Dermis microvascular lymphatic vessel endothelial cell (primary cell): ENCODE measurements at regions not wholly inside any gene's neighbourhood (a gene's known extent, or its start where the extent isn't known, plus 50 kb on each side); places are given as distances from the start of the nearest gene placed in this dataset.

Source experiments
- DNase-seq, 2 donors: peaks; one replicate each; pipeline versions ENCODE4 v3.0.0 to v3.0.0-alpha.2; 2010; ENCODE audit warnings: low read depth in 2 of 2

- DNase-seq: no peak
Measured at GRCh38 chr1:38336301-38336923, 289.8 kb upstream of the POU3F1 start.

GRCh38 chr1:38334930-38335592 is 288.5 kb upstream of the POU3F1 start:
- no peak for DNase-seq

- DNase-seq: no peak
Measured at GRCh38 chr1:38332649-38333310, 286.2 kb upstream of the POU3F1 start.

GRCh38 chr1:38331496-38332210 is 285.1 kb upstream of the POU3F1 start:
- no peak for DNase-seq

- DNase-seq: no peak
Measured at GRCh38 chr1:38330799-38331198, 284.2 kb upstream of the POU3F1 start.

GRCh38 chr1:38329644-38330043 is 283.1 kb upstream of the POU3F1 start:
- no peak for DNase-seq

GRCh38 chr1:38328278-38329035 is 281.9 kb upstream of the POU3F1 start:
- no peak for DNase-seq

- DNase-seq: no peak
Measured at GRCh38 chr1:38327559-38327973, 281.0 kb upstream of the POU3F1 start.

GRCh38 chr1:38326856-38327255 is 280.3 kb upstream of the POU3F1 start:
- no peak for DNase-seq

GRCh38 chr1:38326135-38326534 is 279.5 kb upstream of the POU3F1 start:
- DNase-seq: no peak

- DNase-seq: no peak
Measured at GRCh38 chr1:38312753-38313152, 266.2 kb upstream of the POU3F1 start.

GRCh38 chr1:38310079-38310478 is 263.5 kb upstream of the POU3F1 start:
- DNase-seq: no peak

GRCh38 chr1:38308780-38309179 is 262.2 kb upstream of the POU3F1 start:
- DNase-seq: no peak

- DNase-seq: no peak
Measured at GRCh38 chr1:38305666-38306065, 259.1 kb upstream of the POU3F1 start.

GRCh38 chr1:38303843-38304242 is 257.2 kb upstream of the POU3F1 start:
- no peak for DNase-seq

- no peak for DNase-seq
Measured at GRCh38 chr1:38301040-38301439, 254.4 kb upstream of the POU3F1 start.

- DNase-seq: no peak
Measured at GRCh38 chr1:38300616-38301015, 254.0 kb upstream of the POU3F1 start.

- no peak for DNase-seq
Measured at GRCh38 chr1:38297842-38298241, 251.2 kb upstream of the POU3F1 start.

GRCh38 chr1:38297246-38297645 is 250.7 kb upstream of the POU3F1 start:
- no peak for DNase-seq

GRCh38 chr1:38296047-38296446 is 249.5 kb upstream of the POU3F1 start:
- DNase-seq: no peak

- no peak for DNase-seq
Measured at GRCh38 chr1:38293567-38293966, 247.0 kb upstream of the POU3F1 start.

- no peak for DNase-seq
Measured at GRCh38 chr1:38292969-38293368, 246.4 kb upstream of the POU3F1 start.
